IMR-90 (cell line): ENCODE measurements at regions not wholly inside any gene's neighbourhood (a gene's known extent, or its start where the extent isn't known, plus 50 kb on each side); places are given as distances from the start of the nearest gene placed in this dataset.

ENCODE experiments used
- ATAC-seq: fragments of 200-7000 bp; cut with Tn5 transposase; 2 replicates; pipeline ENCODE4 v1.9.1; 2020; ENCODE audit warnings: low read depth, mild to moderate bottlenecking, moderate library complexity
- BruUV-seq: library from RNA; stranded (reverse); fragments of 400-500 nt; replicated peaks from 2 replicates; lab custom pipeline; 2021; lab: Mats Ljungman, UMichigan
- CTCF ChIA-PET: fragments of 300-600 bp; formaldehyde crosslinking; extraction: SDS; loops from one replicate; lab custom pipeline; 2021; ENCODE audit warnings: antibody characterized with exemption; lab: Yijun Ruan, JAX
- POLR2A ChIA-PET: fragments of 300-600 bp; sonication (Branson Sonifier 250); formaldehyde crosslinking; loops from one replicate; lab custom pipeline; 2022; ENCODE audit warnings: antibody characterized with exemption; ENCODE audit not compliant: unreplicated experiment; lab: Charles Lee
- DNase-seq: peaks from one replicate; pipeline ENCODE4 v3.0.0; 2013
- H2AFZ ChIP-seq: replicated peaks from 2 replicates; pipeline ENCODE3; 2013; ENCODE audit warnings: low read length, mild to moderate bottlenecking; ENCODE audit not compliant: poor library complexity
- H2AK5ac ChIP-seq: 2 replicates; pipeline ENCODE4 v1.6.1; 2013; ENCODE audit warnings: low read depth, low read length, inconsistent platforms
- H2AK9ac ChIP-seq: replicated peaks from 2 replicates; pipeline ENCODE3; 2013; ENCODE audit warnings: mild to moderate bottlenecking, low read depth, low read length, moderate library complexity; ENCODE audit not compliant: poor library complexity
- H2BK120ac ChIP-seq: 2 replicates; pipeline ENCODE4 v1.6.1; 2013; ENCODE audit warnings: low read depth, low read length, inconsistent platforms
- H2BK15ac ChIP-seq: 3 replicates; pipeline ENCODE4 v1.6.1; 2013; ENCODE audit warnings: low read depth, low read length, inconsistent platforms
- H2BK20ac ChIP-seq: 2 replicates; pipeline ENCODE4 v1.6.1; 2013; ENCODE audit warnings: low read depth, mild to moderate bottlenecking, inconsistent platforms, low read length, moderate library complexity
- H2BK5ac ChIP-seq: 2 replicates; pipeline ENCODE4 v1.6.1; 2013; ENCODE audit warnings: mild to moderate bottlenecking, low read depth, low read length, inconsistent platforms; ENCODE audit not compliant: poor library complexity, severe bottlenecking
- H3K14ac ChIP-seq: replicated peaks from 2 replicates; pipeline ENCODE4 v1.6.1; 2013; ENCODE audit warnings: low read depth, low read length, inconsistent platforms
- H3K18ac ChIP-seq: 2 replicates; pipeline ENCODE4 v1.6.1; 2013; ENCODE audit warnings: low read depth, low read length, control low read depth
- H3K23ac ChIP-seq: 2 replicates; pipeline ENCODE4 v1.6.1; 2013; ENCODE audit warnings: low read depth, low read length, inconsistent platforms
- H3K27ac ChIP-seq: 2 replicates; pipeline ENCODE4 v1.5.1; 2013; ENCODE audit warnings: mild to moderate bottlenecking, control low read depth, low read length; ENCODE audit not compliant: insufficient read depth
- H3K27me3 ChIP-seq: 2 replicates; pipeline ENCODE4 v1.6.1; 2013; ENCODE audit warnings: low read length; ENCODE audit not compliant: control insufficient read depth, insufficient read depth
- H3K36me3 ChIP-seq: 2 replicates; pipeline ENCODE4 v1.6.1; 2013; ENCODE audit warnings: low read length, mixed read lengths; ENCODE audit not compliant: control insufficient read depth, insufficient read depth
- H3K4ac ChIP-seq: 2 replicates; pipeline ENCODE4 v1.6.1; 2013; ENCODE audit warnings: low read depth, low read length, inconsistent platforms
- H3K4me1 ChIP-seq: 2 replicates; pipeline ENCODE4 v1.6.1; 2013; ENCODE audit warnings: low read length, mixed read lengths; ENCODE audit not compliant: control insufficient read depth, insufficient read depth
- H3K4me2 ChIP-seq: 2 replicates; pipeline ENCODE4 v1.6.1; 2013; ENCODE audit warnings: low read depth, mild to moderate bottlenecking, control low read depth, low read length, moderate library complexity
- H3K4me3 ChIP-seq: 2 replicates; pipeline ENCODE4 v1.5.1; 2013; ENCODE audit warnings: low read depth, mild to moderate bottlenecking, control low read depth, low read length, moderate library complexity; ENCODE audit not compliant: insufficient read depth
- H3K56ac ChIP-seq: 2 replicates; pipeline ENCODE4 v1.6.1; 2013; ENCODE audit warnings: low read length, inconsistent platforms; ENCODE audit not compliant: insufficient read depth; ENCODE audit errors: extremely low read depth
- H3K79me1 ChIP-seq, 2 experiments: 2 replicates each; pipeline ENCODE4 v1.6.1; 2013; ENCODE audit warnings: low read length in 2 of 2, inconsistent platforms in 1 of 2, low read depth in 1 of 2
- H3K9ac ChIP-seq: 2 replicates; pipeline ENCODE4 v1.6.1; 2013; ENCODE audit warnings: low read depth, low read length, control low read depth
- H3K9me1 ChIP-seq: 2 replicates; pipeline ENCODE4 v1.6.1; 2013; ENCODE audit warnings: low read length, inconsistent platforms; ENCODE audit not compliant: insufficient read depth
- H3K9me3 ChIP-seq: 2 replicates; pipeline ENCODE4 v1.6.1; 2013; ENCODE audit warnings: low read length; ENCODE audit not compliant: control insufficient read depth, insufficient read depth
- H4K20me1 ChIP-seq: 2 replicates; pipeline ENCODE4 v1.6.1; 2013; ENCODE audit warnings: low read length, inconsistent platforms; ENCODE audit not compliant: insufficient read depth
- H4K5ac ChIP-seq: 2 replicates; pipeline ENCODE4 v1.6.1; 2013; ENCODE audit warnings: mild to moderate bottlenecking, low read depth, low read length, control low read depth
- H4K8ac ChIP-seq, 2 experiments: 2 replicates each; pipeline ENCODE4 v1.6.1; 2013; ENCODE audit warnings: low read depth in 2 of 2, low read length in 2 of 2, control low read depth in 1 of 2, inconsistent platforms in 1 of 2
- H4K91ac ChIP-seq: 2 replicates; pipeline ENCODE4 v1.6.1; 2013; ENCODE audit warnings: low read depth, low read length, inconsistent platforms; ENCODE audit not compliant: insufficient read depth
- BHLHE40 ChIP-seq: fragments of 150-350 bp; IDR thresholded peaks from 2 replicates; pipeline ENCODE4 v1.6.1; 2016; ENCODE audit warnings: mild to moderate bottlenecking, low read depth, low read length
- CEBPB ChIP-seq: IDR thresholded peaks from 2 replicates; pipeline ENCODE4 v1.6.1; 2012; ENCODE audit warnings: low read depth, low read length, improper control_type of control experiment
- CHD1 ChIP-seq: IDR thresholded peaks from 2 replicates; pipeline ENCODE4 v1.6.1; 2012; ENCODE audit warnings: low read depth, low read length, improper control_type of control experiment
- CTCF ChIP-seq: conservative IDR thresholded peaks from 2 replicates; pipeline ENCODE4 v1.5.1; 2012; ENCODE audit warnings: mild to moderate bottlenecking, low read depth, low read length, improper control_type of control experiment
- ELK1 ChIP-seq: fragments of 150-350 bp; IDR thresholded peaks from 2 replicates; pipeline ENCODE4 v1.6.1; 2016; ENCODE audit warnings: low read depth, mild to moderate bottlenecking, low read length, moderate library complexity, borderline replicate concordance
- FOS ChIP-seq: fragments of 150-350 bp; IDR thresholded peaks from 2 replicates; pipeline ENCODE4 v1.6.1; 2016; ENCODE audit warnings: low read depth, low read length
- MAFK ChIP-seq: IDR thresholded peaks from 2 replicates; pipeline ENCODE4 v1.6.1; 2012; ENCODE audit warnings: low read depth, low read length, improper control_type of control experiment
- MAZ ChIP-seq: IDR thresholded peaks from 2 replicates; pipeline ENCODE4 v1.6.1; 2012; ENCODE audit warnings: low read depth, mild to moderate bottlenecking, low read length, improper control_type of control experiment, moderate library complexity, borderline replicate concordance
- MXI1 ChIP-seq: IDR thresholded peaks from 2 replicates; pipeline ENCODE4 v1.6.1; 2012; ENCODE audit warnings: low read depth, mild to moderate bottlenecking, low read length, moderate library complexity, borderline replicate concordance
- NFE2L2 ChIP-seq: fragments of 150-350 bp; IDR thresholded peaks from 2 replicates; pipeline ENCODE4 v1.6.1; 2016; ENCODE audit warnings: low read depth, mild to moderate bottlenecking, low read length
- POLR2A ChIP-seq: IDR thresholded peaks from 2 replicates; pipeline ENCODE4 v1.6.1; 2012; ENCODE audit warnings: mild to moderate bottlenecking, low read depth, low read length
- RAD21 ChIP-seq: IDR thresholded peaks from 2 replicates; pipeline ENCODE4 v1.6.1; 2012; ENCODE audit warnings: low read length, improper control_type of control experiment
- RCOR1 ChIP-seq: IDR thresholded peaks from 2 replicates; pipeline ENCODE4 v1.6.1; 2012; ENCODE audit warnings: mild to moderate bottlenecking, low read length, improper control_type of control experiment; ENCODE audit not compliant: insufficient replicate concordance
- RFX5 ChIP-seq: IDR thresholded peaks from 2 replicates; pipeline ENCODE4 v1.8.0; 2012; ENCODE audit warnings: low read depth, mild to moderate bottlenecking, low read length, moderate library complexity
- USF2 ChIP-seq: fragments of 150-350 bp; IDR thresholded peaks from 2 replicates; pipeline ENCODE4 v1.6.1; 2017; ENCODE audit warnings: mild to moderate bottlenecking, antibody characterized with exemption, low read length, low read depth
- WGBS, 2 experiments: methylation state at CpG; one replicate each; pipeline versions ENCODE4 v1.1.5 to v1.1.7; 2013; ENCODE audit warnings: missing lambda C conversion rate in 2 of 2; ENCODE audit not compliant: insufficient read length in 1 of 2; ENCODE audit errors: extremely low coverage in 2 of 2; 5-methylcytosine and 5-hydroxymethylcytosine counted together
- dilution Hi-C: fragments of 300-500 bp; cut with HindIII; formaldehyde crosslinking; loops from one replicate; pipeline ENCODE4 v1.14.3; 2018; ENCODE audit warnings: low sequenced_read_pairs; ENCODE audit not compliant: unreplicated experiment
- in situ Hi-C: fragments of 300-500 bp; cut with MboI; formaldehyde crosslinking; loops from 3 replicates; pipeline ENCODE4 v1.14.3; 2019; ENCODE audit warnings: low sequenced_read_pairs, inconsistent platforms, mixed read lengths
- intact Hi-C: fragments of 100-400 bp; cut with micrococcal nuclease; formaldehyde crosslinking; loops from 2 replicates; pipeline ENCODE4 v1.10.0; 2022

- intact Hi-C loops = loop anchor here (5.0 kb wide), 1 partner anchor 148 kb away; no protein-coding TSS in a partner anchor
- Histone ChIP-seq H3K27me3 (no peaks in the 10 kb centered on the region), H3K4me2 (peak overlapping the region; percentile 17; the same call in 1 of the 2 replicates)
- TF ChIP-seq POLR2A (no peak), NFE2L2 (no peak), RAD21 (no peak), BHLHE40 (no peak), USF2 (no peak), CHD1 (no peak), FOS (no peak), RFX5 (no peak), CEBPB (no peak), RCOR1 (no peak), MAZ (no peak), ELK1 (no peak), CTCF (no peak), MAFK (no peak), MXI1 (no peak)
Observed at GRCh38 chr9:16043756-16044578, 491.1 kb downstream of the CCDC171 start.

More at GRCh38 chr9:16043756-16044578, 491.1 kb downstream of the CCDC171 start:
- in situ Hi-C loops (no loop called here), dilution Hi-C loops (no loop called here)
- H2BK15ac ChIP-seq = peak overlapping the region; percentile 92
- DNase-seq = peak; percentile 78
- peak overlapping the region; percentile 100 for H2BK20ac ChIP-seq
- peak overlapping the region; percentile 99 for H2BK120ac ChIP-seq
- no peak overlapping the region for H3K9ac ChIP-seq
- H3K9me3 ChIP-seq = no peaks in the 10 kb centered on the region
- peak overlapping the region; percentile 18 for H2AK9ac ChIP-seq
- H4K20me1 ChIP-seq = no peaks in the 10 kb centered on the region
- H3K9me1 ChIP-seq = peaks cover 28% of the 10 kb centered on the region
- 50% methylated on average over 1 of the region's 5 CpGs; no CpG with 5 or more reads in 1 of the 2 experiments for WGBS, 2 experiments
- no TSS peak for BruUV-seq
- no peaks in the 10 kb centered on the region for H3K79me1 ChIP-seq
- peak overlapping the region; percentile 97 for H3K14ac ChIP-seq
- peak overlapping the region; percentile 99 for H3K4ac ChIP-seq
- H3K18ac ChIP-seq = peak overlapping the region; percentile 96
- H3K23ac ChIP-seq = peak overlapping the region; percentile 75
- peak; percentile 48 for ATAC-seq
- H2AFZ ChIP-seq = peak overlapping the region; percentile 77
- peak overlapping the region; percentile 68 for H3K27ac ChIP-seq
- ChIA-PET POLR2A (no interaction called here), CTCF (interaction anchor here (0.6 kb wide), 1 partner anchor 170 kb away, joined by 3 read pairs; no protein-coding TSS in a partner anchor)
- peak overlapping the region; percentile 90 for H4K91ac ChIP-seq
- peak overlapping the region; percentile 69 for H3K56ac ChIP-seq
- H3K36me3 ChIP-seq = no peaks in the 10 kb centered on the region
- H2AK5ac ChIP-seq = peak overlapping the region; percentile 95
- peak overlapping the region; percentile 53 for H2BK5ac ChIP-seq
- peak overlapping the region; percentile 92 for H4K5ac ChIP-seq
- H4K8ac ChIP-seq = peak overlapping the region; percentile 85 to 99
- peaks cover 29% of the 10 kb centered on the region for H3K4me1 ChIP-seq
- no peak overlapping the region for H3K4me3 ChIP-seq
